CD4-positive, alpha-beta T cell (primary cell): ENCODE measurements at regions not wholly inside any gene's neighbourhood (a gene's known extent, or its start where the extent isn't known, plus 50 kb on each side); places are given as distances from the start of the nearest gene placed in this dataset.
"Not testable (repeated sequence)": the region's sequence is repeated elsewhere in the genome, so short reads cannot be mapped to it uniquely, and the experiment has no call there.

ENCODE experiments used
- ATAC-seq: fragments of 200-7000 bp; cut with Tn5 transposase; one replicate; pipeline ENCODE4 v1.10.0; 2022; ENCODE audit warnings: mild to moderate bottlenecking; ENCODE audit not compliant: poor library complexity
- CTCF ChIA-PET: fragments of 350-600 bp; sonication (Branson Sonifier 250); formaldehyde crosslinking; loops from one replicate; lab custom pipeline; 2021; ENCODE audit warnings: antibody characterized with exemption, inconsistent platforms; lab: Charles Lee
- POLR2A ChIA-PET: fragments of 350-600 bp; sonication (Branson Sonifier 250); formaldehyde crosslinking; loops from one replicate; lab custom pipeline; 2021; ENCODE audit warnings: antibody characterized with exemption, inconsistent platforms; lab: Charles Lee
- DNase-seq, 14 experiments: peaks; one replicate each; pipeline ENCODE4 v3.0.0-alpha.2; 2013 to 2020; ENCODE audit warnings: mixed read lengths in 2 of 14
- H3K27ac ChIP-seq, 2 donors: one replicate each; pipeline versions ENCODE4 v1.5.1 to v1.7.0; 2013; ENCODE audit warnings: low read length in 2 of 2, low read depth in 1 of 2, mild to moderate bottlenecking in 1 of 2
- H3K27me3 ChIP-seq, 2 experiments: 1 replicate in 1 of 2; 2 replicates in 1 of 2; pipeline versions ENCODE4 v1.6.1 to v1.7.0; 2013; ENCODE audit warnings: low read length in 2 of 2, control low read depth in 1 of 2, mild to moderate bottlenecking in 1 of 2, moderate library complexity in 1 of 2; ENCODE audit not compliant: insufficient read depth in 2 of 2, control insufficient read depth in 1 of 2
- H3K36me3 ChIP-seq: one replicate; pipeline ENCODE4 v1.6.1; 2013; ENCODE audit warnings: low read length, control low read depth; ENCODE audit not compliant: insufficient read depth
- H3K4me1 ChIP-seq: one replicate; pipeline ENCODE4 v1.6.1; 2013; ENCODE audit warnings: low read length, control low read depth; ENCODE audit not compliant: insufficient read depth
- H3K4me3 ChIP-seq: one replicate; pipeline ENCODE4 v1.5.1; 2013; ENCODE audit warnings: mild to moderate bottlenecking, low read length, moderate library complexity
- H3K9me3 ChIP-seq, 2 experiments: 1 replicate in 1 of 2; 2 replicates in 1 of 2; pipeline versions ENCODE4 v1.6.1 to v1.7.0; 2013; ENCODE audit warnings: low read length in 2 of 2, mild to moderate bottlenecking in 2 of 2, control low read depth in 1 of 2, moderate library complexity in 1 of 2; ENCODE audit not compliant: control insufficient read depth in 1 of 2, insufficient read depth in 1 of 2
- H3K27ac Mint-ChIP-seq: one replicate; pipeline ENCODE4 v1.8.0; 2020; ENCODE audit warnings: mixed read lengths
- H3K27me3 Mint-ChIP-seq: one replicate; pipeline ENCODE4 v1.8.0; 2021; ENCODE audit warnings: mixed read lengths
- H3K36me3 Mint-ChIP-seq: one replicate; pipeline ENCODE4 v1.8.0; 2021; ENCODE audit warnings: low read depth, mixed read lengths
- H3K4me1 Mint-ChIP-seq: one replicate; pipeline ENCODE4 v1.8.0; 2021; ENCODE audit warnings: low read depth, mixed read lengths
- H3K4me3 Mint-ChIP-seq: one replicate; pipeline ENCODE4 v1.8.0; 2020; ENCODE audit warnings: mild to moderate bottlenecking, mixed read lengths
- H3K9me3 Mint-ChIP-seq: one replicate; pipeline ENCODE4 v1.8.0; 2020; ENCODE audit warnings: mixed read lengths
- intact Hi-C, 2 experiments: fragments of 100-400 bp; cut with DNase I in 1 of 2; cut with micrococcal nuclease in 1 of 2; formaldehyde crosslinking; loops; one replicate each; pipeline versions ENCODE4 v1.15.1 to v1.9.0; 2023 to 2025; cut with DNase I, micrococcal nuclease
- TF ChIP-seq, protein P1 (sequence below): fragments of 200-600 bp; IDR thresholded peaks from one replicate; pipeline ENCODE4 v1.8.0; 2022; ENCODE audit warnings: antibody characterized with exemption, mild to moderate bottlenecking

DNA sequence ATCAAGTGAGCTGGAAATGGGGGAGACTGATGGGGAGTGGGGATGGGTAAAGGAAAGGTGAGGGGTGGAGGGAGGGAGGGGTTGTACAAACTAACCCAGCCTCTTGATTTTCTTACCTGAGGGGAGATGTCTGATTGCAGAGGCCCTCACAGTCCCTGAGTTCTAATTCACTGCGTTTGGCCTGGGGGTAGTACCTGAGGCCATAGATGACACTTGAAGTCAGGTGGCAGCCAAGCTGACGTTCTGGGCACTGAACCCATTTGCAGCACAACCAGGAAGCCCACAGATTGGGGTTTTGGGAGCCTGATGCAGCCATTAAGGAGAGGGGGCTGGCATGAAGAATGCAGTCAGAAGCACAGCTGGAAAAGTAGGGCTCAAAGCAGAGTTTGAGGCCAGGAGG lies 153.8 kb upstream of the DTNBP1 start:
- Histone ChIP-seq H3K9me3 (no peaks in the 10 kb centered on the region), H3K4me1 (no peaks in the 10 kb centered on the region), H3K27me3 (peaks cover 0 to 4% of the 10 kb centered on the region in 2 experiments), H3K36me3 (no peaks in the 10 kb centered on the region), H3K27ac (no peak overlapping the region), H3K4me3 (no peak overlapping the region)
- intact Hi-C loops, result no loop called here
- Mint-ChIP-seq H3K36me3 (no peaks in the 10 kb centered on the region), H3K27ac (no peak overlapping the region), H3K27me3 (peaks cover 15% of the 10 kb centered on the region), H3K4me3 (no peak overlapping the region), H3K4me1 (no peaks in the 10 kb centered on the region), H3K9me3 (no peaks in the 10 kb centered on the region)
- TF ChIP-seq, protein P1, sequence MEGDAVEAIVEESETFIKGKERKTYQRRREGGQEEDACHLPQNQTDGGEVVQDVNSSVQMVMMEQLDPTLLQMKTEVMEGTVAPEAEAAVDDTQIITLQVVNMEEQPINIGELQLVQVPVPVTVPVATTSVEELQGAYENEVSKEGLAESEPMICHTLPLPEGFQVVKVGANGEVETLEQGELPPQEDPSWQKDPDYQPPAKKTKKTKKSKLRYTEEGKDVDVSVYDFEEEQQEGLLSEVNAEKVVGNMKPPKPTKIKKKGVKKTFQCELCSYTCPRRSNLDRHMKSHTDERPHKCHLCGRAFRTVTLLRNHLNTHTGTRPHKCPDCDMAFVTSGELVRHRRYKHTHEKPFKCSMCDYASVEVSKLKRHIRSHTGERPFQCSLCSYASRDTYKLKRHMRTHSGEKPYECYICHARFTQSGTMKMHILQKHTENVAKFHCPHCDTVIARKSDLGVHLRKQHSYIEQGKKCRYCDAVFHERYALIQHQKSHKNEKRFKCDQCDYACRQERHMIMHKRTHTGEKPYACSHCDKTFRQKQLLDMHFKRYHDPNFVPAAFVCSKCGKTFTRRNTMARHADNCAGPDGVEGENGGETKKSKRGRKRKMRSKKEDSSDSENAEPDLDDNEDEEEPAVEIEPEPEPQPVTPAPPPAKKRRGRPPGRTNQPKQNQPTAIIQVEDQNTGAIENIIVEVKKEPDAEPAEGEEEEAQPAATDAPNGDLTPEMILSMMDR, result no peak
- ChIA-PET CTCF (no interaction called here), POLR2A (no interaction called here)
- ATAC-seq (no peak), DNase-seq (no peak)

GRCh38 chr6:15813698-15814097 lies 150.9 kb upstream of the DTNBP1 start:
- H3K4me1 ChIP-seq, H3K9me3 ChIP-seq, H3K9me3 Mint-ChIP-seq, H3K36me3 ChIP-seq, intact Hi-C loops, ATAC-seq, CTCF ChIA-PET, H3K27me3 ChIP-seq, POLR2A ChIA-PET, H3K36me3 Mint-ChIP-seq, H3K4me1 Mint-ChIP-seq, H3K27ac Mint-ChIP-seq, H3K27ac ChIP-seq, H3K4me3 ChIP-seq, H3K4me3 Mint-ChIP-seq: not testable (repeated sequence)
- DNase-seq, result peak in 1 of 14 experiments; percentile 4
- H3K27me3 Mint-ChIP-seq, result peaks cover 12% of the 10 kb centered on the region

GRCh38 chr6:15811107-15811506 lies 148.3 kb upstream of the DTNBP1 start:
- DNase-seq (no peak), ATAC-seq (no peak)
- intact Hi-C loops, result no loop called here
- H3K9me3 Mint-ChIP-seq, result peaks cover 2% of the 10 kb centered on the region
- H3K27ac Mint-ChIP-seq, result no peak overlapping the region
- H3K27me3 ChIP-seq, result peaks cover 0 to 3% of the 10 kb centered on the region in 2 experiments
- no peaks in the 10 kb centered on the region for H3K9me3 ChIP-seq
- H3K4me1 ChIP-seq, result no peaks in the 10 kb centered on the region
- no peaks in the 10 kb centered on the region for H3K36me3 Mint-ChIP-seq
- no peak overlapping the region for H3K27ac ChIP-seq
- H3K36me3 ChIP-seq, result no peaks in the 10 kb centered on the region
- peaks cover 12% of the 10 kb centered on the region for H3K27me3 Mint-ChIP-seq
- ChIA-PET CTCF (no interaction called here), POLR2A (no interaction called here)
- no peak overlapping the region for H3K4me3 Mint-ChIP-seq
- H3K4me1 Mint-ChIP-seq, result no peaks in the 10 kb centered on the region
- TF ChIP-seq, protein P1, result no peak
- no peak overlapping the region for H3K4me3 ChIP-seq

DNA sequence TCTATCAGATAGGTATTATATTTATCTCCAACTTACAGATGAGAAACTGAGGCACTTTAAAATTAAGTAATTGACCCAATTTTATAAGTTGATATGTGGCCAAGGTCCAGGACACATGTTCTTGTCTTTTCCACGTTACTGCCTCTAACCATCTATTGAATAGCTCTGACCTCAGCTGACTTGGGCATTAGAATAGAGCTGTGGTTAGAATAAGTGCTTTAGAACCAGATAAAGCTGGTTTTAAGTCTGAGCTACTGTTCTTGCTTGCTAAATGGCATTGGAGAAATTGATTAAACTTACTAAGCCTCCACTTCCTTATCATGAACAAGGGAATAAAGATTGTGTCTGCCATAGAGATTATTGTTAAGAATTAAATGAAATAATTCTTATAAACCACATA lies 147.8 kb upstream of the DTNBP1 start:
- H3K27ac Mint-ChIP-seq, result no peak overlapping the region
- ChIA-PET CTCF (no interaction called here), POLR2A (no interaction called here)
- H3K4me1 Mint-ChIP-seq, result no peaks in the 10 kb centered on the region
- Histone ChIP-seq H3K27me3 (peaks cover 0 to 3% of the 10 kb centered on the region in 2 experiments), H3K27ac (no peak overlapping the region), H3K9me3 (no peaks in the 10 kb centered on the region), H3K36me3 (no peaks in the 10 kb centered on the region), H3K4me1 (no peaks in the 10 kb centered on the region), H3K4me3 (no peak overlapping the region)
- H3K27me3 Mint-ChIP-seq, result peaks cover 12% of the 10 kb centered on the region
- H3K9me3 Mint-ChIP-seq, result peaks cover 2% of the 10 kb centered on the region
- intact Hi-C loops, result no loop called here
- no peak for DNase-seq
- TF ChIP-seq, protein P1, result no peak
- H3K4me3 Mint-ChIP-seq, result no peak overlapping the region
- no peaks in the 10 kb centered on the region for H3K36me3 Mint-ChIP-seq
- ATAC-seq, result no peak
